ENCODE measurements at regions not wholly inside any gene's neighbourhood (a gene's known extent, or its start where the extent isn't known, plus 50 kb on each side); places are given as distances from the start of the nearest gene placed in this dataset.

- Histone ChIP-seq H3K4me3 (ENCODE audit: low read length) (no peak overlapping the region), H3F3A (ENCODE audit: insufficient read depth, low read length, poor library complexity, severe bottlenecking) (no peaks in the 10 kb centered on the region), H4K20me1 (ENCODE audit: insufficient read depth) (no peaks in the 10 kb centered on the region), H3K9me2 (ENCODE audit: insufficient read depth, low read length) (no peaks in the 10 kb centered on the region), H3K36me3 (ENCODE audit: insufficient read depth, low read length) (no peaks in the 10 kb centered on the region), H3K9me3 (ENCODE audit: low read length) (no peaks in the 10 kb centered on the region), H3K9ac (ENCODE audit: low read length) (no peak overlapping the region), H3K27ac (ENCODE audit: low read length) (no peak overlapping the region), H3K79me2 (replicated peaks; ENCODE audit: insufficient read depth, low read length) (no peaks in the 10 kb centered on the region), H3K4me2 (ENCODE audit: low read length) (no peak overlapping the region), H2AFZ (ENCODE audit: low read depth, low read length) (no peak overlapping the region), H3K27me3 (ENCODE audit: insufficient read depth, low read depth, low read length) (no peaks in the 10 kb centered on the region)
- no peak for TF ChIP-seq POLR2AphosphoS5 (IDR thresholded peaks at IDR 0.05)
- no peak for TF ChIP-seq SMC3 (conservative IDR thresholded peaks at IDR 0.05; ENCODE audit: poor library complexity)
- no peak for TF ChIP-seq RAD21 (conservative IDR thresholded peaks at IDR 0.05)
- TF ChIP-seq REST (IDR thresholded peaks at IDR 0.05; ENCODE audit: borderline replicate concordance): no peak
These were observed 256.6 kb downstream of the TMEM38B start for GRCh38 chr9:105950894-105951293.

- H4K20me1 ChIP-seq (ENCODE audit: insufficient read depth): no peaks in the 10 kb centered on the region
- no peak overlapping the region for H3K4me2 ChIP-seq (ENCODE audit: low read length)
- no peaks in the 10 kb centered on the region for H3K9me2 ChIP-seq (ENCODE audit: insufficient read depth, low read length)
- H3F3A ChIP-seq (ENCODE audit: insufficient read depth, low read length, poor library complexity, severe bottlenecking): no peaks in the 10 kb centered on the region
- H3K79me2 ChIP-seq (replicated peaks; ENCODE audit: insufficient read depth, low read length): no peaks in the 10 kb centered on the region
- TF ChIP-seq CTCF (IDR thresholded peaks at IDR 0.05; ENCODE audit: poor library complexity, severe bottlenecking): no peak
- no peak for TF ChIP-seq SMC3 (conservative IDR thresholded peaks at IDR 0.05; ENCODE audit: poor library complexity)
- TF ChIP-seq EZH2 (IDR thresholded peaks at IDR 0.05; ENCODE audit: borderline replicate concordance, insufficient read depth, low read length, poor library complexity, severe bottlenecking): no peak
- no peak for TF ChIP-seq RAD21 (conservative IDR thresholded peaks at IDR 0.05)
- no peak for TF ChIP-seq POLR2AphosphoS5 (IDR thresholded peaks at IDR 0.05)
- TF ChIP-seq EP300 (conservative IDR thresholded peaks at IDR 0.05; ENCODE audit: poor library complexity, severe bottlenecking): no peak
- no peak for TF ChIP-seq MXI1 (conservative IDR thresholded peaks at IDR 0.05; ENCODE audit: poor library complexity, severe bottlenecking)
- no peak for TF ChIP-seq REST (IDR thresholded peaks at IDR 0.05; ENCODE audit: borderline replicate concordance)
- no peak for TF ChIP-seq TAF1 (IDR thresholded peaks at IDR 0.05; ENCODE audit: low read depth)
- no peak overlapping the region for H3K27ac ChIP-seq (ENCODE audit: low read length)
- no peaks in the 10 kb centered on the region for H3K27me3 ChIP-seq (ENCODE audit: insufficient read depth, low read depth, low read length)
- H3K36me3 ChIP-seq (ENCODE audit: insufficient read depth, low read length): no peaks in the 10 kb centered on the region
- no peak overlapping the region for H2AFZ ChIP-seq (ENCODE audit: low read depth, low read length)
- H3K9ac ChIP-seq (ENCODE audit: low read length): no peak overlapping the region
- H3K9me3 ChIP-seq (ENCODE audit: low read length): no peaks in the 10 kb centered on the region
- H3K4me3 ChIP-seq (ENCODE audit: low read length): no peak overlapping the region
These were observed 260.2 kb downstream of the TMEM38B start for GRCh38 chr9:105954517-105954916.

Data from neural cell (in vitro differentiated cells).